IPS-NIHi7 (cell line): ENCODE measurements at regions not wholly inside any gene's neighbourhood (a gene's known extent, or its start where the extent isn't known, plus 50 kb on each side); places are given as distances from the start of the nearest gene placed in this dataset.
"Not testable (repeated sequence)": the region's sequence is repeated elsewhere in the genome, so short reads cannot be mapped to it uniquely, and the experiment has no call there.

Source experiments
- DNase-seq: peaks from one replicate; pipeline ENCODE4 v3.0.0; 2012; ENCODE audit warnings: mixed read lengths; ENCODE audit errors: extremely low spot score

- DNase-seq: no peak
These were observed 164.3 kb downstream of the BUB3 start for GRCh38 chr10:123318516-123318915.

GRCh38 chr10:123320091-123320490 lies 165.9 kb downstream of the BUB3 start:
- no peak for DNase-seq

GRCh38 chr10:123323884-123324283 lies 169.7 kb downstream of the BUB3 start:
- DNase-seq: no peak

- DNase-seq: no peak
These were observed 171.5 kb downstream of the BUB3 start for GRCh38 chr10:123325663-123326190.

GRCh38 chr10:123326674-123327073 lies 172.5 kb downstream of the BUB3 start:
- no peak for DNase-seq

GRCh38 chr10:123327450-123327849 lies 173.2 kb downstream of the BUB3 start:
- no peak for DNase-seq

- DNase-seq: no peak
These were observed 173.7 kb downstream of the BUB3 start for GRCh38 chr10:123327896-123328295.

GRCh38 chr10:123331438-123331837 lies 177.2 kb downstream of the BUB3 start:
- DNase-seq: no peak

- no peak for DNase-seq
These were observed 192.4 kb downstream of the BUB3 start for GRCh38 chr10:123346581-123346980.

GRCh38 chr10:123348691-123349572 lies 194.7 kb downstream of the BUB3 start:
- no peak for DNase-seq

GRCh38 chr10:123351715-123352114 lies 197.5 kb downstream of the BUB3 start:
- DNase-seq: no peak

- no peak for DNase-seq
These were observed 200.3 kb downstream of the BUB3 start for GRCh38 chr10:123354521-123354920.

GRCh38 chr10:123355748-123356481 lies 201.7 kb downstream of the BUB3 start:
- no peak for DNase-seq

- no peak for DNase-seq
These were observed 202.6 kb downstream of the BUB3 start for GRCh38 chr10:123356799-123357198.

GRCh38 chr10:123357421-123357930 lies 203.3 kb downstream of the BUB3 start:
- DNase-seq: no peak

- DNase-seq: no peak
These were observed 205.3 kb downstream of the BUB3 start for GRCh38 chr10:123359539-123359938.

GRCh38 chr10:123361832-123362231 lies 207.6 kb downstream of the BUB3 start:
- DNase-seq: no peak

- DNase-seq: no peak
These were observed 213.0 kb downstream of the BUB3 start for GRCh38 chr10:123367195-123367594.

GRCh38 chr10:123371626-123372025 lies 217.4 kb downstream of the BUB3 start:
- DNase-seq: not testable (repeated sequence)

- DNase-seq: no peak
These were observed 219.4 kb downstream of the BUB3 start for GRCh38 chr10:123373591-123373990.

- no peak for DNase-seq
These were observed 220.9 kb downstream of the BUB3 start for GRCh38 chr10:123375097-123375496.

- DNase-seq: no peak
These were observed 221.5 kb downstream of the BUB3 start for GRCh38 chr10:123375738-123376137.
